ENCODE measurements at regions not wholly inside any gene's neighbourhood (a gene's known extent, or its start where the extent isn't known, plus 50 kb on each side); places are given as distances from the start of the nearest gene placed in this dataset.

DNA sequence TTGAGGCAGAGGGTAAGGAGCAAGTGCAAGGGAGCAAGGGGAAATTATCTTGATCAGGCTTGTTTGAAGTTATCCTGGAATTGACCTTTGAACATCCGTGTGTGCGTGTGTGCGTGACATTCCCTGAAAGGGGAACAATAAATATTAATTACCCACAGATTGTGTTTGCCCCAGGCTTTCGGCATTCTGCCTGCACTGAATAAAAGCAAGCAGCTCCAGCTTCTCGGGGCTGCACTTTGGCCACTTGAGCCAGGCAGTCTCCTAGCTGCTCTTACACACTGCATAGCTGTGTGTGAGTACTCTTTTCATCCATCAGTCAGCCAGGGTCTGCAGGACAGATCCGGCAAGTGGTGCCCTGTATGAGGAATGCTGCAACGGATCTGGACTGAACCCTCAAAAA, 107.7 kb upstream of the BTN3A2 start:
- TF ChIP-seq, protein P1, sequence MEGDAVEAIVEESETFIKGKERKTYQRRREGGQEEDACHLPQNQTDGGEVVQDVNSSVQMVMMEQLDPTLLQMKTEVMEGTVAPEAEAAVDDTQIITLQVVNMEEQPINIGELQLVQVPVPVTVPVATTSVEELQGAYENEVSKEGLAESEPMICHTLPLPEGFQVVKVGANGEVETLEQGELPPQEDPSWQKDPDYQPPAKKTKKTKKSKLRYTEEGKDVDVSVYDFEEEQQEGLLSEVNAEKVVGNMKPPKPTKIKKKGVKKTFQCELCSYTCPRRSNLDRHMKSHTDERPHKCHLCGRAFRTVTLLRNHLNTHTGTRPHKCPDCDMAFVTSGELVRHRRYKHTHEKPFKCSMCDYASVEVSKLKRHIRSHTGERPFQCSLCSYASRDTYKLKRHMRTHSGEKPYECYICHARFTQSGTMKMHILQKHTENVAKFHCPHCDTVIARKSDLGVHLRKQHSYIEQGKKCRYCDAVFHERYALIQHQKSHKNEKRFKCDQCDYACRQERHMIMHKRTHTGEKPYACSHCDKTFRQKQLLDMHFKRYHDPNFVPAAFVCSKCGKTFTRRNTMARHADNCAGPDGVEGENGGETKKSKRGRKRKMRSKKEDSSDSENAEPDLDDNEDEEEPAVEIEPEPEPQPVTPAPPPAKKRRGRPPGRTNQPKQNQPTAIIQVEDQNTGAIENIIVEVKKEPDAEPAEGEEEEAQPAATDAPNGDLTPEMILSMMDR (conservative IDR thresholded peaks at IDR 0.05): no peak
- TF ChIP-seq EZH2 (IDR thresholded peaks at IDR 0.05; ENCODE audit: low read depth): no peak
